ENCODE measurements at regions not wholly inside any gene's neighbourhood (a gene's known extent, or its start where the extent isn't known, plus 50 kb on each side); places are given as distances from the start of the nearest gene placed in this dataset.

DNA sequence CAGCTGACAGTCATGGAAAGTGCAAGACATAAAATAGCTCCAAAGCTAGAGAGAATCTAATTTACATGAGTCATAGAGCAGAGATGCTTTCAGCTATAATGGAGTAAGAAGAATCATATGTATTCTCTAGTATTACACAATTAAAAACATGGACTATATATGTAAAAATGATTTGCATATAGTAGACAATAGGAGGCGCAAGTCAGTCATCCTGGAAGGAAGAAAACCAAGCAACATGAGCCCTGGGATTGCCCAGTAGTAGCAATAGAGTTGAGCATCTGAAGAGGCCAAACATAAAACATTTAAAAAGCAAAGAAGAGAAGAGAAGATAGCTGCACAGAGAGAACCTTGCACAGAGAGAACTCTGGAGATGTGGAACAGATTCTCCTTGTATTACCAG, 455.0 kb downstream of the EPHA3 start (continued):
- TF ChIP-seq, protein P1, sequence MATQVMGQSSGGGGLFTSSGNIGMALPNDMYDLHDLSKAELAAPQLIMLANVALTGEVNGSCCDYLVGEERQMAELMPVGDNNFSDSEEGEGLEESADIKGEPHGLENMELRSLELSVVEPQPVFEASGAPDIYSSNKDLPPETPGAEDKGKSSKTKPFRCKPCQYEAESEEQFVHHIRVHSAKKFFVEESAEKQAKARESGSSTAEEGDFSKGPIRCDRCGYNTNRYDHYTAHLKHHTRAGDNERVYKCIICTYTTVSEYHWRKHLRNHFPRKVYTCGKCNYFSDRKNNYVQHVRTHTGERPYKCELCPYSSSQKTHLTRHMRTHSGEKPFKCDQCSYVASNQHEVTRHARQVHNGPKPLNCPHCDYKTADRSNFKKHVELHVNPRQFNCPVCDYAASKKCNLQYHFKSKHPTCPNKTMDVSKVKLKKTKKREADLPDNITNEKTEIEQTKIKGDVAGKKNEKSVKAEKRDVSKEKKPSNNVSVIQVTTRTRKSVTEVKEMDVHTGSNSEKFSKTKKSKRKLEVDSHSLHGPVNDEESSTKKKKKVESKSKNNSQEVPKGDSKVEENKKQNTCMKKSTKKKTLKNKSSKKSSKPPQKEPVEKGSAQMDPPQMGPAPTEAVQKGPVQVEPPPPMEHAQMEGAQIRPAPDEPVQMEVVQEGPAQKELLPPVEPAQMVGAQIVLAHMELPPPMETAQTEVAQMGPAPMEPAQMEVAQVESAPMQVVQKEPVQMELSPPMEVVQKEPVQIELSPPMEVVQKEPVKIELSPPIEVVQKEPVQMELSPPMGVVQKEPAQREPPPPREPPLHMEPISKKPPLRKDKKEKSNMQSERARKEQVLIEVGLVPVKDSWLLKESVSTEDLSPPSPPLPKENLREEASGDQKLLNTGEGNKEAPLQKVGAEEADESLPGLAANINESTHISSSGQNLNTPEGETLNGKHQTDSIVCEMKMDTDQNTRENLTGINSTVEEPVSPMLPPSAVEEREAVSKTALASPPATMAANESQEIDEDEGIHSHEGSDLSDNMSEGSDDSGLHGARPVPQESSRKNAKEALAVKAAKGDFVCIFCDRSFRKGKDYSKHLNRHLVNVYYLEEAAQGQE (IDR thresholded peaks at IDR 0.05; ENCODE audit: borderline replicate concordance): no peak
- TF ChIP-seq POLR2AphosphoS5 (IDR thresholded peaks at IDR 0.05): no peak
- no peak for TF ChIP-seq MXI1 (conservative IDR thresholded peaks at IDR 0.05; ENCODE audit: poor library complexity, severe bottlenecking)

- no peak overlapping the region for H3K4me3 ChIP-seq (ENCODE audit: low read length)
- no peaks in the 10 kb centered on the region for H3K9me2 ChIP-seq (ENCODE audit: insufficient read depth, low read length)
- H3K4me2 ChIP-seq (ENCODE audit: low read length): no peak overlapping the region
- no peaks in the 10 kb centered on the region for H3F3A ChIP-seq (ENCODE audit: insufficient read depth, low read length, poor library complexity, severe bottlenecking)
- no peaks in the 10 kb centered on the region for H3K79me2 ChIP-seq (replicated peaks; ENCODE audit: insufficient read depth, low read length)
- H2AFZ ChIP-seq (ENCODE audit: low read depth, low read length): no peak overlapping the region
- no peak overlapping the region for H3K9ac ChIP-seq (ENCODE audit: low read length)
- H3K36me3 ChIP-seq (ENCODE audit: insufficient read depth, low read length): no peaks in the 10 kb centered on the region
- no peaks in the 10 kb centered on the region for H3K27me3 ChIP-seq (ENCODE audit: insufficient read depth, low read depth, low read length)
- TF ChIP-seq TAF1 (IDR thresholded peaks at IDR 0.05; ENCODE audit: low read depth) (no peak), POLR2AphosphoS5 (IDR thresholded peaks at IDR 0.05) (no peak), EP300 (conservative IDR thresholded peaks at IDR 0.05; ENCODE audit: poor library complexity, severe bottlenecking) (no peak), EZH2 (IDR thresholded peaks at IDR 0.05; ENCODE audit: borderline replicate concordance, insufficient read depth, low read length, poor library complexity, severe bottlenecking) (no peak), MXI1 (conservative IDR thresholded peaks at IDR 0.05; ENCODE audit: poor library complexity, severe bottlenecking) (no peak), RAD21 (conservative IDR thresholded peaks at IDR 0.05) (no peak)
- TF ChIP-seq, protein P1 (IDR thresholded peaks at IDR 0.05; ENCODE audit: borderline replicate concordance): no peak
- no peaks in the 10 kb centered on the region for H3K9me3 ChIP-seq (ENCODE audit: low read length)
- H4K20me1 ChIP-seq (ENCODE audit: insufficient read depth): no peaks in the 10 kb centered on the region
- no peak overlapping the region for H3K27ac ChIP-seq (ENCODE audit: low read length)
Measured at GRCh38 chr3:89565098-89565497, 457.7 kb downstream of the EPHA3 start.

GRCh38 chr3:89570465-89570864, 463.0 kb downstream of the EPHA3 start:
- H3K79me2 ChIP-seq (replicated peaks; ENCODE audit: insufficient read depth, low read length): no peaks in the 10 kb centered on the region
- no peaks in the 10 kb centered on the region for H3F3A ChIP-seq (ENCODE audit: insufficient read depth, low read length, poor library complexity, severe bottlenecking)
- H3K9me2 ChIP-seq (ENCODE audit: insufficient read depth, low read length): no peaks in the 10 kb centered on the region
- no peak overlapping the region for H3K4me3 ChIP-seq (ENCODE audit: low read length)
- H3K27ac ChIP-seq (ENCODE audit: low read length): no peak overlapping the region
- H3K9ac ChIP-seq (ENCODE audit: low read length): no peak overlapping the region
- no peaks in the 10 kb centered on the region for H3K27me3 ChIP-seq (ENCODE audit: insufficient read depth, low read depth, low read length)
- no peaks in the 10 kb centered on the region for H3K9me3 ChIP-seq (ENCODE audit: low read length)
- H3K4me2 ChIP-seq (ENCODE audit: low read length): no peak overlapping the region
- no peaks in the 10 kb centered on the region for H3K36me3 ChIP-seq (ENCODE audit: insufficient read depth, low read length)
- TF ChIP-seq, protein P2, sequence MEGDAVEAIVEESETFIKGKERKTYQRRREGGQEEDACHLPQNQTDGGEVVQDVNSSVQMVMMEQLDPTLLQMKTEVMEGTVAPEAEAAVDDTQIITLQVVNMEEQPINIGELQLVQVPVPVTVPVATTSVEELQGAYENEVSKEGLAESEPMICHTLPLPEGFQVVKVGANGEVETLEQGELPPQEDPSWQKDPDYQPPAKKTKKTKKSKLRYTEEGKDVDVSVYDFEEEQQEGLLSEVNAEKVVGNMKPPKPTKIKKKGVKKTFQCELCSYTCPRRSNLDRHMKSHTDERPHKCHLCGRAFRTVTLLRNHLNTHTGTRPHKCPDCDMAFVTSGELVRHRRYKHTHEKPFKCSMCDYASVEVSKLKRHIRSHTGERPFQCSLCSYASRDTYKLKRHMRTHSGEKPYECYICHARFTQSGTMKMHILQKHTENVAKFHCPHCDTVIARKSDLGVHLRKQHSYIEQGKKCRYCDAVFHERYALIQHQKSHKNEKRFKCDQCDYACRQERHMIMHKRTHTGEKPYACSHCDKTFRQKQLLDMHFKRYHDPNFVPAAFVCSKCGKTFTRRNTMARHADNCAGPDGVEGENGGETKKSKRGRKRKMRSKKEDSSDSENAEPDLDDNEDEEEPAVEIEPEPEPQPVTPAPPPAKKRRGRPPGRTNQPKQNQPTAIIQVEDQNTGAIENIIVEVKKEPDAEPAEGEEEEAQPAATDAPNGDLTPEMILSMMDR (IDR thresholded peaks at IDR 0.05; ENCODE audit: poor library complexity, severe bottlenecking): no peak
- TF ChIP-seq EZH2 (IDR thresholded peaks at IDR 0.05; ENCODE audit: borderline replicate concordance, insufficient read depth, low read length, poor library complexity, severe bottlenecking) (no peak), MXI1 (conservative IDR thresholded peaks at IDR 0.05; ENCODE audit: poor library complexity, severe bottlenecking) (no peak), EP300 (conservative IDR thresholded peaks at IDR 0.05; ENCODE audit: poor library complexity, severe bottlenecking) (no peak), RAD21 (conservative IDR thresholded peaks at IDR 0.05) (no peak)
- H4K20me1 ChIP-seq (ENCODE audit: insufficient read depth): no peaks in the 10 kb centered on the region
- H2AFZ ChIP-seq (ENCODE audit: low read depth, low read length): no peak overlapping the region
